HEK293 (cell line): ENCODE measurements at regions not wholly inside any gene's neighbourhood (a gene's known extent, or its start where the extent isn't known, plus 50 kb on each side); places are given as distances from the start of the nearest gene placed in this dataset.

Source experiments
- CTCF ChIA-PET: fragments of 350-600 bp; formaldehyde crosslinking; extraction: SDS; loops from one replicate; lab custom pipeline; 2021; ENCODE audit warnings: antibody characterized with exemption; lab: Yijun Ruan, JAX
- POLR2A ChIA-PET: fragments of 300-600 bp; formaldehyde crosslinking; extraction: SDS; loops from one replicate; lab custom pipeline; 2020; ENCODE audit warnings: antibody characterized with exemption, inconsistent platforms; lab: Yijun Ruan, JAX
- H3K27ac ChIP-seq: fragments of 200-500 bp; sonication (Bioruptor generic); 2 replicates; pipeline ENCODE4 v1.5.1; 2014; ENCODE audit warnings: low read depth, low read length, control low read depth, inconsistent platforms; ENCODE audit errors: extremely low read depth
- H3K36me3 ChIP-seq, 2 experiments: fragments of 200-500 bp in 1 of 2; sonication (Bioruptor generic) in 1 of 2; 1 replicate in 1 of 2; 2 replicates in 1 of 2; pipeline ENCODE4 v1.5.1; 2014 to 2017; ENCODE audit warnings: inconsistent platforms in 2 of 2, low read length in 2 of 2; ENCODE audit not compliant: control insufficient read depth in 2 of 2, insufficient read depth in 1 of 2
- H3K4me1 ChIP-seq: fragments of 200-500 bp; sonication (Bioruptor generic); 2 replicates; pipeline ENCODE4 v1.5.1; 2014; ENCODE audit warnings: mild to moderate bottlenecking, low read length, inconsistent platforms; ENCODE audit not compliant: control insufficient read depth, insufficient read depth
- H3K4me3 ChIP-seq: 2 replicates; pipeline ENCODE4 v1.5.1; 2011; ENCODE audit warnings: low read depth, mild to moderate bottlenecking, control low read depth, low read length, moderate library complexity
- H3K9me3 ChIP-seq: fragments of 200-500 bp; sonication (Bioruptor generic); 2 replicates; pipeline ENCODE4 v1.5.1; 2014; ENCODE audit warnings: low read depth, low read length, inconsistent platforms; ENCODE audit not compliant: control insufficient read depth, insufficient read depth
- EGR2 ChIP-seq: fragments of 450-650 bp; formaldehyde crosslinking; IDR thresholded peaks from 2 replicates; pipeline ENCODE4 v1.5.1; 2016; ENCODE audit warnings: low read depth, missing biosample characterization, missing genetic modification characterization
- GLI4 ChIP-seq: fragments of 450-650 bp; formaldehyde crosslinking; IDR thresholded peaks from 2 replicates; pipeline ENCODE4 v1.5.1; 2016; ENCODE audit warnings: missing biosample characterization, missing genetic modification characterization
- IKZF3 ChIP-seq: fragments of 450-650 bp; IDR thresholded peaks from 2 replicates; pipeline ENCODE4 v1.5.0; 2018; ENCODE audit warnings: missing biosample characterization, mild to moderate bottlenecking, missing genetic modification characterization, moderate library complexity
- OVOL3 ChIP-seq: fragments of 450-650 bp; formaldehyde crosslinking; IDR thresholded peaks from 2 replicates; pipeline ENCODE4 v1.5.1; 2016; ENCODE audit warnings: missing biosample characterization, missing genetic modification characterization
- PRDM10 ChIP-seq: fragments of 450-650 bp; formaldehyde crosslinking; IDR thresholded peaks from 2 replicates; pipeline ENCODE4 v1.5.1; 2016; ENCODE audit warnings: missing biosample characterization, missing genetic modification characterization
- ZBTB17 ChIP-seq: fragments of 450-650 bp; formaldehyde crosslinking; IDR thresholded peaks from 2 replicates; pipeline ENCODE4 v1.5.1; 2016; ENCODE audit warnings: missing biosample characterization, missing genetic modification characterization
- ZFHX2 ChIP-seq: fragments of 450-650 bp; formaldehyde crosslinking; conservative IDR thresholded peaks from 2 replicates; pipeline ENCODE4 v1.5.1; 2016; ENCODE audit warnings: missing biosample characterization, missing genetic modification characterization
- ZIC2 ChIP-seq: fragments of 450-650 bp; formaldehyde crosslinking; IDR thresholded peaks from 2 replicates; pipeline ENCODE4 v1.5.1; 2016; ENCODE audit warnings: missing biosample characterization, missing genetic modification characterization
- ZNF341 ChIP-seq: fragments of 450-650 bp; formaldehyde crosslinking; IDR thresholded peaks from 2 replicates; pipeline ENCODE4; 2016; ENCODE audit warnings: low read depth, missing biosample characterization, missing genetic modification characterization
- ZNF449 ChIP-seq: fragments of 450-650 bp; formaldehyde crosslinking; IDR thresholded peaks from 2 replicates; pipeline ENCODE4 v1.5.1; 2017; ENCODE audit warnings: missing biosample characterization, mild to moderate bottlenecking, missing genetic modification characterization, moderate library complexity
- ZNF510 ChIP-seq: fragments of 450-650 bp; formaldehyde crosslinking; IDR thresholded peaks from 2 replicates; pipeline ENCODE4 v1.5.1; 2018; ENCODE audit warnings: mild to moderate bottlenecking, missing genetic modification characterization, missing biosample characterization; ENCODE audit not compliant: insufficient replicate concordance
- ZNF610 ChIP-seq: fragments of 450-650 bp; formaldehyde crosslinking; IDR thresholded peaks from 2 replicates; pipeline ENCODE4 v1.5.1; 2016; ENCODE audit warnings: missing biosample characterization, missing genetic modification characterization, borderline replicate concordance
- ZNF654 ChIP-seq: fragments of 450-650 bp; formaldehyde crosslinking; IDR thresholded peaks from 2 replicates; pipeline ENCODE4 v1.5.1; 2016; ENCODE audit warnings: low read depth, missing biosample characterization, missing genetic modification characterization
- TF ChIP-seq, protein P1 (sequence below): fragments of 450-650 bp; IDR thresholded peaks from 2 replicates; pipeline ENCODE4 v1.5.1; 2018; ENCODE audit warnings: missing biosample characterization, missing genetic modification characterization
- TF ChIP-seq, protein P2 (sequence below): fragments of 450-650 bp; formaldehyde crosslinking; IDR thresholded peaks from 2 replicates; pipeline ENCODE4 v1.5.1; 2017; ENCODE audit warnings: missing biosample characterization, missing genetic modification characterization

- Histone ChIP-seq H3K27ac (no peak overlapping the region), H3K36me3 (no peaks in the 10 kb centered on the region), H3K9me3 (no peaks in the 10 kb centered on the region), H3K4me3 (no peak overlapping the region), H3K4me1 (no peaks in the 10 kb centered on the region)
- CTCF ChIA-PET = no interaction called here
- POLR2A ChIA-PET = interaction anchor here (0.5 kb wide), 1 partner anchor 162 kb away, joined by 4 read pairs; no protein-coding TSS in a partner anchor
- TF ChIP-seq ZBTB17 (tag by site-specific recombination) (0 out of 2 replicates have a peak, but pooled peaks have one; percentile 8), ZNF510 (tag by site-specific recombination) (no peak)
These were observed 212.3 kb downstream of the RPLP1 start for GRCh38 chr15:69664572-69665571.

GRCh38 chr15:69665641-69666111 lies 213.1 kb downstream of the RPLP1 start:
- ChIA-PET CTCF (no interaction called here), POLR2A (interaction anchor here (0.5 kb wide), 1 partner anchor 163 kb away, joined by 4 read pairs; no protein-coding TSS in a partner anchor)
- no peak overlapping the region for H3K27ac ChIP-seq
- H3K36me3 ChIP-seq = no peaks in the 10 kb centered on the region
- no peaks in the 10 kb centered on the region for H3K9me3 ChIP-seq
- H3K4me3 ChIP-seq = no peak overlapping the region
- no peaks in the 10 kb centered on the region for H3K4me1 ChIP-seq
- TF ChIP-seq PRDM10 (no peak), OVOL3 (tag by site-specific recombination) (no peak), ZBTB17 (tag by site-specific recombination) (0 out of 2 replicates have a peak, but pooled peaks have one; percentile 16), ZNF449 (tag by site-specific recombination) (no peak), ZNF341 (peak; percentile 66), ZNF654 (tag by site-specific recombination) (no peak), ZNF610 (no peak), ZIC2 (tag by site-specific recombination) (peak; percentile 71), IKZF3 (no peak)
- TF ChIP-seq, protein P1, sequence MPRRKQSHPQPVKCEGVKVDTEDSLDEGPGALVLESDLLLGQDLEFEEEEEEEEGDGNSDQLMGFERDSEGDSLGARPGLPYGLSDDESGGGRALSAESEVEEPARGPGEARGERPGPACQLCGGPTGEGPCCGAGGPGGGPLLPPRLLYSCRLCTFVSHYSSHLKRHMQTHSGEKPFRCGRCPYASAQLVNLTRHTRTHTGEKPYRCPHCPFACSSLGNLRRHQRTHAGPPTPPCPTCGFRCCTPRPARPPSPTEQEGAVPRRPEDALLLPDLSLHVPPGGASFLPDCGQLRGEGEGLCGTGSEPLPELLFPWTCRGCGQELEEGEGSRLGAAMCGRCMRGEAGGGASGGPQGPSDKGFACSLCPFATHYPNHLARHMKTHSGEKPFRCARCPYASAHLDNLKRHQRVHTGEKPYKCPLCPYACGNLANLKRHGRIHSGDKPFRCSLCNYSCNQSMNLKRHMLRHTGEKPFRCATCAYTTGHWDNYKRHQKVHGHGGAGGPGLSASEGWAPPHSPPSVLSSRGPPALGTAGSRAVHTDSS = no peak

DNA sequence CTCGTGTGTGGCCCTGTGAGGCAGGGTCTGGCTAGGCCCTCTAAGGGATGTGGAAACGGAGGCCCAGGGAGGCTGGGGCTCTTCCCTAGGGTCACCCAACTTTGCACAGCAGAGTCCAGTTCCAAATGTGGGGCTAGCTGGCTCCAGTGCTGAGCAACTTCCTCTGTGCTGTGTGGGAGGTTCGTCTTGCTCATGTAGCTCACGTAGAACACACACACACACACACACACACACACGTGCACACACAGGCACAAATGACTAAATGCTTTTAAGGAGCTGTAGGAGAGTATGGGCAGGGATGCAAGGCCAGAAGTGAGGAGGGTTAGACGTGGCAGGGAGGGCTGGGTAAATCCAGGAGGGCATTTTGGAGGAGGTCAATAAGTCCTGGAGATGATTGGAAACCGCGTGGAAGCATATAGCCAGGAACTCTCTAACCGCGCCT lies 213.8 kb downstream of the RPLP1 start:
- TF ChIP-seq GLI4 (no peak), EGR2 (tag by site-specific recombination) (peak; percentile 57), ZFHX2 (peak; percentile 72)
- TF ChIP-seq, protein P2, sequence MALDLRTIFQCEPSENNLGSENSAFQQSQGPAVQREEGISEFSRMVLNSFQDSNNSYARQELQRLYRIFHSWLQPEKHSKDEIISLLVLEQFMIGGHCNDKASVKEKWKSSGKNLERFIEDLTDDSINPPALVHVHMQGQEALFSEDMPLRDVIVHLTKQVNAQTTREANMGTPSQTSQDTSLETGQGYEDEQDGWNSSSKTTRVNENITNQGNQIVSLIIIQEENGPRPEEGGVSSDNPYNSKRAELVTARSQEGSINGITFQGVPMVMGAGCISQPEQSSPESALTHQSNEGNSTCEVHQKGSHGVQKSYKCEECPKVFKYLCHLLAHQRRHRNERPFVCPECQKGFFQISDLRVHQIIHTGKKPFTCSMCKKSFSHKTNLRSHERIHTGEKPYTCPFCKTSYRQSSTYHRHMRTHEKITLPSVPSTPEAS (tag by site-specific recombination) = peak; percentile 83
- Histone ChIP-seq H3K9me3 (no peaks in the 10 kb centered on the region), H3K27ac (no peak overlapping the region), H3K4me3 (no peak overlapping the region), H3K36me3 (no peaks in the 10 kb centered on the region), H3K4me1 (no peaks in the 10 kb centered on the region)
- ChIA-PET CTCF (no interaction called here), POLR2A (no interaction called here)
